HUES64 (cell line): ENCODE measurements at regions not wholly inside any gene's neighbourhood (a gene's known extent, or its start where the extent isn't known, plus 50 kb on each side); places are given as distances from the start of the nearest gene placed in this dataset.

Experiments
- H3K27ac ChIP-seq: 2 replicates; pipeline ENCODE4 v1.7.0; 2013; ENCODE audit warnings: low read depth, low read length, inconsistent platforms
- H3K27me3 ChIP-seq: 2 replicates; pipeline ENCODE4 v1.6.1; 2013; ENCODE audit warnings: mild to moderate bottlenecking, low read length; ENCODE audit not compliant: insufficient read depth
- H3K36me3 ChIP-seq: 2 replicates; pipeline ENCODE4 v1.6.1; 2013; ENCODE audit warnings: mild to moderate bottlenecking, low read length; ENCODE audit not compliant: insufficient read depth
- H3K4me1 ChIP-seq: 2 replicates; pipeline ENCODE4 v1.6.1; 2013; ENCODE audit warnings: mild to moderate bottlenecking, low read length, moderate library complexity; ENCODE audit not compliant: insufficient read depth
- H3K4me3 ChIP-seq: 2 replicates; pipeline ENCODE4 v1.5.1; 2013; ENCODE audit warnings: mild to moderate bottlenecking, low read length, moderate library complexity
- H3K9ac ChIP-seq: 2 replicates; pipeline ENCODE4 v1.6.1; 2013; ENCODE audit warnings: mild to moderate bottlenecking, low read depth, low read length
- H3K9me3 ChIP-seq: 2 replicates; pipeline ENCODE4 v1.6.1; 2013; ENCODE audit warnings: low read depth, low read length; ENCODE audit not compliant: insufficient read depth
- WGBS: fragments of 150-250, 120-280 bp; methylation state at CpG from one replicate; pipeline ENCODE4 v1.1.7; 2013; ENCODE audit warnings: missing lambda C conversion rate; 5-methylcytosine and 5-hydroxymethylcytosine counted together

- Histone ChIP-seq H3K27me3 (no peaks in the 10 kb centered on the region), H3K36me3 (no peaks in the 10 kb centered on the region), H3K4me3 (no peak overlapping the region), H3K9ac (no peak overlapping the region), H3K27ac (no peak overlapping the region), H3K4me1 (no peaks in the 10 kb centered on the region), H3K9me3 (no peaks in the 10 kb centered on the region)
- WGBS, result 100% methylated on average over 1 of the region's 1 CpG
Measured at GRCh38 chr7:110336423-110336822, 754.5 kb upstream of the LRRN3 start.

GRCh38 chr7:110337646-110338045, 753.3 kb upstream of the LRRN3 start:
- Histone ChIP-seq H3K4me3 (no peak overlapping the region), H3K4me1 (no peaks in the 10 kb centered on the region), H3K36me3 (no peaks in the 10 kb centered on the region), H3K27ac (no peak overlapping the region), H3K9me3 (no peaks in the 10 kb centered on the region), H3K9ac (no peak overlapping the region), H3K27me3 (no peaks in the 10 kb centered on the region)
- WGBS, result 90% methylated on average over 4 of the region's 5 CpGs

DNA sequence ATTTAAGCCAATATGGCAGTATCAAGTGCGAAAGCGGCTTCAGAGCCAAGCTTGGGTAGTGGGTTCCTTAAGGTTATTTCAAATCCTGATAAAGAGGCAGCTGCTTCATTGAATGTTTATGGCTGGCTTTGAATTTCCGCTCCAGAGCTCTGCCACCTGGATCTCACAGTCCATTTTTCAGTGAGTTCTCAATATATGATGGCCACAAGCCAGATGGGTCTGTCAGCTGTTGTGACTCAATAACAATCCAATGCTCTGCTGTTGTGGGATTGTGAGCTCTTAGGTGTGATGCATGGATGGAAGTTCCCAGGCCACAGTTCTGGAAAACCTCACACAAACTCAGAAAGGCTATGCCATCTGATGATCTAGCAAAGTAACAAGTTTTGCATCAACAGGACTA, 743.8 kb upstream of the LRRN3 start:
- Histone ChIP-seq H3K27ac (no peak overlapping the region), H3K9me3 (no peaks in the 10 kb centered on the region), H3K4me3 (no peak overlapping the region), H3K36me3 (no peaks in the 10 kb centered on the region), H3K9ac (no peak overlapping the region), H3K27me3 (no peaks in the 10 kb centered on the region), H3K4me1 (no peaks in the 10 kb centered on the region)
- 98% methylated on average over 3 of the region's 3 CpGs for WGBS

DNA sequence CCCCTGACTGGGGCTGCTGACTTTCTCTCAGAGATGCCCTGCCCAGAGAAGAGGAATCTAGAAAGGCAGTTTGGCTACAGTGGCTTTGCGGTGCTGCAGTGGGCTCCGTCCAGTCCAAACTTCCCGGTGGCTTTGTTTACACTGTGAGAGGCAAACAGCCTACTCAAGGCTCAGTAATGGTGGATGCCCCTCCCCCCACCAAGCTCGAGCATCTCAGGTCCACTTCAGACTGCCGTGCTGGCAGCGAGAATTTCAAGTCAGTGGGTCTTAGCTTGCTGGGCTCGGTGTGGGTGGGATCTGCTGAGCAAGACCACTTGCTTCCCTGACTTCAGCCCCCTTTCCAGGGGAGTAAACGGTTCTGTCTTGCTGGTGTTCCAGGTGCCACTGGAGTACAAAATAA, 734.5 kb upstream of the LRRN3 start:
- H3K4me1 ChIP-seq, result no peaks in the 10 kb centered on the region
- H3K9me3 ChIP-seq, result no peaks in the 10 kb centered on the region
- H3K36me3 ChIP-seq, result no peaks in the 10 kb centered on the region
- 95% methylated on average over 8 of the region's 8 CpGs for WGBS
- no peak overlapping the region for H3K27ac ChIP-seq
- no peak overlapping the region for H3K4me3 ChIP-seq
- H3K9ac ChIP-seq, result no peak overlapping the region
- no peaks in the 10 kb centered on the region for H3K27me3 ChIP-seq

- no peak overlapping the region for H3K4me3 ChIP-seq
- no peaks in the 10 kb centered on the region for H3K9me3 ChIP-seq
- H3K4me1 ChIP-seq, result no peaks in the 10 kb centered on the region
- H3K36me3 ChIP-seq, result no peaks in the 10 kb centered on the region
- H3K9ac ChIP-seq, result no peak overlapping the region
- no peaks in the 10 kb centered on the region for H3K27me3 ChIP-seq
- no peak overlapping the region for H3K27ac ChIP-seq
- 100% methylated on average over 1 of the region's 1 CpG for WGBS
Measured at GRCh38 chr7:110358028-110358427, 732.9 kb upstream of the LRRN3 start.

DNA sequence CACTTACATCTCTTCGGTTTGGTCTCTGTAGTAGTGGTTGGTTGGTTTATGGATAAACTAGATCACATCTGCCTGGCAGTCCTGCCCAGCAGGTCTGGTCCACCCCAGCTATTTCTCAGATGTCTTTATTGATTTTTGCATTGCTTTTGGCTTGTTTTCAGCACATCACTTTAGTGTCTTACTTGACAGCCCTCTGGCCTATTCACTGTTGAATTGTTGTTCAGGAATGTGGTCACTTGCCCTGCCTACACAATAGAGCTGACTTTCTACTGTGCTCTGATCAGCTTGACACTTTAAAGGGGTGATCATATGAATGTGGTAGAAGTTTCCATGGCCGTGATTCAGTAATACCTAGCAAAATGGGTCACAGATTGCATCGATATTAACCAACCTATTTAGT, 719.2 kb upstream of the LRRN3 start:
- no peaks in the 10 kb centered on the region for H3K36me3 ChIP-seq
- 100% methylated on average over 2 of the region's 3 CpGs for WGBS

GRCh38 chr7:110372685-110373084, 718.2 kb upstream of the LRRN3 start:
- no peaks in the 10 kb centered on the region for H3K36me3 ChIP-seq
- 85% methylated on average over 2 of the region's 2 CpGs for WGBS
- peaks cover 11% of the 10 kb centered on the region; the same call in 1 of the 2 replicates for H3K4me1 ChIP-seq
- H3K9ac ChIP-seq, result no peak overlapping the region
- no peaks in the 10 kb centered on the region for H3K27me3 ChIP-seq
- no peak overlapping the region for H3K4me3 ChIP-seq
- no peaks in the 10 kb centered on the region for H3K9me3 ChIP-seq
- no peak overlapping the region for H3K27ac ChIP-seq

More for the DNA sequence above, 719.2 kb upstream of the LRRN3 start:
- no peak overlapping the region for H3K27ac ChIP-seq
- no peak overlapping the region for H3K9ac ChIP-seq
- no peaks in the 10 kb centered on the region for H3K9me3 ChIP-seq
- H3K4me1 ChIP-seq, result peaks cover 11% of the 10 kb centered on the region; the same call in 1 of the 2 replicates
- H3K4me3 ChIP-seq, result no peak overlapping the region
- no peaks in the 10 kb centered on the region for H3K27me3 ChIP-seq

DNA sequence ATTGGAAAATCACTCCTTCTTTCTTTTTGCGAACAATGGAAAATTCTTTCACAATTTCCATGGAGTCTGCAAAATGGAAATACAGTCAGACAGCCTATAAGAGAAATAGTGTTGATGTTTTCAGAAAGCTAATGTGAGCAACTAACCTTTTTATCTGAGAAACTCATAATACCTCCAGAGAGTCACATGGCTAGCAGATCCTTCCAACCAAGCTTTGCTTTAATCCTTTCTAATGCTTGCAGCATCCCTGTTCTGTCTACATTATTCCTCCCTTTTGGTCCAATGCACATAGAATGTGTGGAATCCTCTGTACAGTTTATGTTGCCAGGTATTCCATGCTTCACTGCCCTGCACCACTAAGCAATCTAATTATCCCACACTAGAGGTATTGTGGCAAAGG, 717.5 kb upstream of the LRRN3 start:
- no peaks in the 10 kb centered on the region for H3K9me3 ChIP-seq
- no peak overlapping the region for H3K4me3 ChIP-seq
- peaks cover 11% of the 10 kb centered on the region; the same call in 1 of the 2 replicates for H3K4me1 ChIP-seq
- no peaks in the 10 kb centered on the region for H3K27me3 ChIP-seq
- no peak overlapping the region for H3K9ac ChIP-seq
- WGBS, result 89% methylated on average over 1 of the region's 1 CpG
- no peaks in the 10 kb centered on the region for H3K36me3 ChIP-seq
- no peak overlapping the region for H3K27ac ChIP-seq

GRCh38 chr7:110373859-110374258, 717.1 kb upstream of the LRRN3 start:
- no peak overlapping the region for H3K4me3 ChIP-seq
- WGBS, result 72% methylated on average over 2 of the region's 2 CpGs
- no peak overlapping the region for H3K9ac ChIP-seq
- no peaks in the 10 kb centered on the region for H3K9me3 ChIP-seq
- H3K4me1 ChIP-seq, result peaks cover 11% of the 10 kb centered on the region; the same call in 1 of the 2 replicates
- H3K27ac ChIP-seq, result 0 out of 2 replicates have a peak overlapping the region, but pooled peaks have one; percentile 9
- H3K27me3 ChIP-seq, result no peaks in the 10 kb centered on the region
- no peaks in the 10 kb centered on the region for H3K36me3 ChIP-seq

GRCh38 chr7:110375068-110375467, 715.9 kb upstream of the LRRN3 start:
- H3K9ac ChIP-seq, result no peak overlapping the region
- no peak overlapping the region for H3K27ac ChIP-seq
- no peaks in the 10 kb centered on the region for H3K36me3 ChIP-seq
- H3K4me3 ChIP-seq, result no peak overlapping the region
- H3K4me1 ChIP-seq, result peaks cover 11% of the 10 kb centered on the region; the same call in 1 of the 2 replicates
- no peaks in the 10 kb centered on the region for H3K9me3 ChIP-seq
- H3K27me3 ChIP-seq, result no peaks in the 10 kb centered on the region
- no CpG with 5 or more reads among the region's 1 CpG for WGBS

DNA sequence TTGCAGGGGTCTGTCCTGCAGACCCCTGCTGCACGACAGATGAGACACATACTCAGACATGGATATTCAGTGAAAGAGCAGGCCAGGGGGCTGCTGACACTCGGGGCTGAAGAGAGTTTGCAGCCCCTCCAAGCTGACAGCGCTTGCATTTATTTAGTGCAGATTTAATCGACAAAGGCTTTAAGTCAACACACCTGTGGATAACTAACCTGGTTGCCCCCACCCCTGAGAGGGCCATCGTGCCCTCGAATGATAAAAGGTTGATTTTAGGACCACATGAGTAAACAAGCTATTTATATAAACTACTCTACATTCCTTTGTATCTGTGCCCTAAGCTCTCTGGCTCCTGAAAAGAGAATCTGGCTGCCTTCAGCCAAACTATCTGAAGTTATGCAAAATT, 708.2 kb upstream of the LRRN3 start:
- no peak overlapping the region for H3K4me3 ChIP-seq

DNA sequence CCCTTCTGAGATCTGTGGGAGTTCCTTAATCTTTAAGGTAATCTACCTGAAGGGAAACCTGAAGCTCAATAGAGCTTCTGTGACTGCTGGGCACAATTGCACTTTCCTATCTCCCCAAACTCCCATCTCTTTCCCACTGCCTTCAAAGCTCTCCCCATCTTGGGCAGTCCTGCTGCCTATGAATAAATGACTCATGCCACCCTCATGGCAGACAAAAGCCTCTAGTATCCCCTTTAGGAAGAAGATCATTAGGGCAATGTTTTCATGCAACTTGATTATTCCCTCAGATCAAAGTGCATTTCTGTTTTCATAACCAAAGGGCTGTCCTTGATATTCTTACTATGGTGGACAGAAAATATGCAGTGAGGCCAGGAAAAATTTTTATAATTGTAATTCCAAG, 704.9 kb upstream of the LRRN3 start:
- no peak overlapping the region for H3K9ac ChIP-seq
- H3K4me1 ChIP-seq, result peaks cover 59% of the 10 kb centered on the region
- no peak overlapping the region for H3K27ac ChIP-seq
- no peaks in the 10 kb centered on the region for H3K9me3 ChIP-seq
- H3K4me3 ChIP-seq, result no peak overlapping the region
- no peaks in the 10 kb centered on the region for H3K27me3 ChIP-seq
- H3K36me3 ChIP-seq, result no peaks in the 10 kb centered on the region

More for the DNA sequence above, 708.2 kb upstream of the LRRN3 start:
- no peak overlapping the region for H3K9ac ChIP-seq
- H3K4me1 ChIP-seq, result peaks cover 33% of the 10 kb centered on the region
- no peaks in the 10 kb centered on the region for H3K36me3 ChIP-seq
- H3K27me3 ChIP-seq, result no peaks in the 10 kb centered on the region
- no peaks in the 10 kb centered on the region for H3K9me3 ChIP-seq
- no peak overlapping the region for H3K27ac ChIP-seq
- 56% methylated on average over 6 of the region's 6 CpGs for WGBS
